Ureter (tissue), 1 donor: ENCODE measurements at regions not wholly inside any gene's neighbourhood (a gene's known extent, or its start where the extent isn't known, plus 50 kb on each side); places are given as distances from the start of the nearest gene placed in this dataset.

Experiments
- DNase-seq: peaks from one replicate; pipeline ENCODE4 v3.0.0-alpha.2; 2020; ENCODE audit warnings: low spot score
- donor health status: DM: yes; HTN: yes; CAD: no.

GRCh38 chr6:168883410-168884049, 370.1 kb downstream of the THBS2 start:
- DNase-seq, result no peak

- no peak for DNase-seq
Measured at GRCh38 chr6:168880271-168880670, 373.4 kb downstream of the THBS2 start.

- no peak for DNase-seq
Measured at GRCh38 chr6:168877821-168878282, 375.8 kb downstream of the THBS2 start.

GRCh38 chr6:168876956-168877355, 376.7 kb downstream of the THBS2 start:
- DNase-seq, result no peak

GRCh38 chr6:168875811-168876576, 377.7 kb downstream of the THBS2 start:
- no peak for DNase-seq

- DNase-seq, result no peak
Measured at GRCh38 chr6:168874637-168875036, 379.0 kb downstream of the THBS2 start.

- no peak for DNase-seq
Measured at GRCh38 chr6:168873278-168874190, 380.1 kb downstream of the THBS2 start.

- DNase-seq, result no peak
Measured at GRCh38 chr6:168871642-168872315, 381.9 kb downstream of the THBS2 start.

- no peak for DNase-seq
Measured at GRCh38 chr6:168870982-168871381, 382.7 kb downstream of the THBS2 start.

GRCh38 chr6:168867247-168868102, 386.2 kb downstream of the THBS2 start:
- no peak for DNase-seq

GRCh38 chr6:168866534-168866933, 387.1 kb downstream of the THBS2 start:
- no peak for DNase-seq

- DNase-seq, result no peak
Measured at GRCh38 chr6:168865522-168865921, 388.1 kb downstream of the THBS2 start.

- no peak for DNase-seq
Measured at GRCh38 chr6:168864541-168865460, 388.8 kb downstream of the THBS2 start.

GRCh38 chr6:168863467-168863866, 390.2 kb downstream of the THBS2 start:
- DNase-seq, result no peak

GRCh38 chr6:168862346-168862980, 391.2 kb downstream of the THBS2 start:
- DNase-seq, result no peak

GRCh38 chr6:168860987-168861386, 392.7 kb downstream of the THBS2 start:
- no peak for DNase-seq

GRCh38 chr6:168860341-168860740, 393.3 kb downstream of the THBS2 start:
- DNase-seq, result no peak

- no peak for DNase-seq
Measured at GRCh38 chr6:168858926-168859325, 394.7 kb downstream of the THBS2 start.

GRCh38 chr6:168856914-168857313, 396.7 kb downstream of the THBS2 start:
- no peak for DNase-seq
